ENCODE measurements at regions not wholly inside any gene's neighbourhood (a gene's known extent, or its start where the extent isn't known, plus 50 kb on each side); places are given as distances from the start of the nearest gene placed in this dataset.

- TF ChIP-seq, protein P1, sequence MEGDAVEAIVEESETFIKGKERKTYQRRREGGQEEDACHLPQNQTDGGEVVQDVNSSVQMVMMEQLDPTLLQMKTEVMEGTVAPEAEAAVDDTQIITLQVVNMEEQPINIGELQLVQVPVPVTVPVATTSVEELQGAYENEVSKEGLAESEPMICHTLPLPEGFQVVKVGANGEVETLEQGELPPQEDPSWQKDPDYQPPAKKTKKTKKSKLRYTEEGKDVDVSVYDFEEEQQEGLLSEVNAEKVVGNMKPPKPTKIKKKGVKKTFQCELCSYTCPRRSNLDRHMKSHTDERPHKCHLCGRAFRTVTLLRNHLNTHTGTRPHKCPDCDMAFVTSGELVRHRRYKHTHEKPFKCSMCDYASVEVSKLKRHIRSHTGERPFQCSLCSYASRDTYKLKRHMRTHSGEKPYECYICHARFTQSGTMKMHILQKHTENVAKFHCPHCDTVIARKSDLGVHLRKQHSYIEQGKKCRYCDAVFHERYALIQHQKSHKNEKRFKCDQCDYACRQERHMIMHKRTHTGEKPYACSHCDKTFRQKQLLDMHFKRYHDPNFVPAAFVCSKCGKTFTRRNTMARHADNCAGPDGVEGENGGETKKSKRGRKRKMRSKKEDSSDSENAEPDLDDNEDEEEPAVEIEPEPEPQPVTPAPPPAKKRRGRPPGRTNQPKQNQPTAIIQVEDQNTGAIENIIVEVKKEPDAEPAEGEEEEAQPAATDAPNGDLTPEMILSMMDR (IDR thresholded peaks at IDR 0.05; ENCODE audit: low read depth, low read length) = no peak
- no peak for TF ChIP-seq POLR2A (IDR thresholded peaks at IDR 0.05; ENCODE audit: extremely low read depth, insufficient read length)
Observed at GRCh38 chr12:53860426-53861345, 77.9 kb upstream of the HOXC13 start.

All from NB4 (cell line).